ENCODE measurements at regions not wholly inside any gene's neighbourhood (a gene's known extent, or its start where the extent isn't known, plus 50 kb on each side); places are given as distances from the start of the nearest gene placed in this dataset.

GRCh38 chr2:59012234-59012633 lies 771.1 kb upstream of the FANCL start:
- ATAC-seq = no peak
- TF ChIP-seq TSHZ2 (CRISPR knock-in tag; IDR thresholded peaks at IDR 0.05) (no peak), OSR1 (CRISPR knock-in tag; IDR thresholded peaks at IDR 0.05) (no peak), CSRNP3 (CRISPR knock-in tag; IDR thresholded peaks at IDR 0.05) (no peak), ZNF70 (CRISPR knock-in tag; IDR thresholded peaks at IDR 0.05) (no peak), ZFP3 (CRISPR knock-in tag; IDR thresholded peaks at IDR 0.05) (no peak), ZNF8 (CRISPR knock-in tag; IDR thresholded peaks at IDR 0.05) (no peak), ZFP30 (CRISPR knock-in tag; IDR thresholded peaks at IDR 0.05) (no peak), ARNTL (CRISPR knock-in tag; IDR thresholded peaks at IDR 0.05; ENCODE audit: borderline replicate concordance, low read depth) (no peak), TCF4 (CRISPR knock-in tag; IDR thresholded peaks at IDR 0.05; ENCODE audit: borderline replicate concordance) (no peak), PATZ1 (CRISPR knock-in tag; IDR thresholded peaks at IDR 0.05; ENCODE audit: borderline replicate concordance) (no peak), CREB5 (CRISPR knock-in tag; IDR thresholded peaks at IDR 0.05; ENCODE audit: low read depth) (no peak), POU6F1 (CRISPR knock-in tag; IDR thresholded peaks at IDR 0.05; ENCODE audit: borderline replicate concordance, low read depth) (no peak)

GRCh38 chr2:59008950-59009349 lies 767.8 kb upstream of the FANCL start:
- TF ChIP-seq ARNTL (CRISPR knock-in tag; IDR thresholded peaks at IDR 0.05; ENCODE audit: borderline replicate concordance, low read depth) = no peak
- peak; percentile 96 for TF ChIP-seq ZNF8 (CRISPR knock-in tag; IDR thresholded peaks at IDR 0.05)
- no peak for ATAC-seq

- ATAC-seq = no peak
- TF ChIP-seq ZNF565 (CRISPR knock-in tag; conservative IDR thresholded peaks at IDR 0.05; ENCODE audit: low read depth) (no peak), CREB5 (CRISPR knock-in tag; IDR thresholded peaks at IDR 0.05; ENCODE audit: low read depth) (no peak), TOX (CRISPR knock-in tag; IDR thresholded peaks at IDR 0.05; ENCODE audit: borderline replicate concordance) (no peak), ZNF8 (CRISPR knock-in tag; IDR thresholded peaks at IDR 0.05) (no peak), PATZ1 (CRISPR knock-in tag; IDR thresholded peaks at IDR 0.05; ENCODE audit: borderline replicate concordance) (no peak), ZNF70 (CRISPR knock-in tag; IDR thresholded peaks at IDR 0.05) (no peak), CSDC2 (CRISPR knock-in tag; IDR thresholded peaks at IDR 0.05) (no peak), PPARA (CRISPR knock-in tag; IDR thresholded peaks at IDR 0.05; ENCODE audit: borderline replicate concordance) (no peak), TCF4 (CRISPR knock-in tag; IDR thresholded peaks at IDR 0.05; ENCODE audit: borderline replicate concordance) (no peak), ZC3H10 (CRISPR knock-in tag; IDR thresholded peaks at IDR 0.05) (no peak), SNAI2 (CRISPR knock-in tag; IDR thresholded peaks at IDR 0.05) (no peak), TSHZ2 (CRISPR knock-in tag; IDR thresholded peaks at IDR 0.05) (no peak), ESRRG (CRISPR knock-in tag; IDR thresholded peaks at IDR 0.05) (no peak), ISL1 (CRISPR knock-in tag; IDR thresholded peaks at IDR 0.05) (no peak), BACH2 (CRISPR knock-in tag; IDR thresholded peaks at IDR 0.05; ENCODE audit: borderline replicate concordance) (no peak)
These were observed 764.9 kb upstream of the FANCL start for GRCh38 chr2:59005836-59006615.
